BLaER1 treated with 17β-estradiol and CSF1 and Interleukin-3, amounts not matched to agents 10 nM and 100 nM (cell line): ENCODE measurements at regions not wholly inside any gene's neighbourhood (a gene's known extent, or its start where the extent isn't known, plus 50 kb on each side); places are given as distances from the start of the nearest gene placed in this dataset.
A peak's percentile ranks its signal among the peaks of the same experiment; 100 is the strongest.
"Not testable (repeated sequence)": the region's sequence is repeated elsewhere in the genome, so short reads cannot be mapped to it uniquely, and the experiment has no call there.

Source experiments
- H3K27ac ChIP-seq, 11 experiments: shearing (Covaris generic); formaldehyde crosslinking; 2 replicates each; pipeline ENCODE4 v1.8.1; 2022
- H3K27me3 ChIP-seq, 11 experiments: shearing (Covaris generic); formaldehyde crosslinking; 2 replicates each; pipeline ENCODE4 v1.8.1; 2022
- H3K36me3 ChIP-seq, 11 experiments: shearing (Covaris generic); formaldehyde crosslinking; 2 replicates each; pipeline ENCODE4 v1.8.1; 2022
- H3K4me1 ChIP-seq, 10 experiments: shearing (Covaris generic); formaldehyde crosslinking; 2 replicates each; pipeline ENCODE4 v1.8.1; 2022
- H3K4me2 ChIP-seq, 11 experiments: shearing (Covaris generic); formaldehyde crosslinking; 2 replicates each; pipeline ENCODE4 v1.8.1; 2022
- H3K4me3 ChIP-seq, 10 experiments: shearing (Covaris generic); formaldehyde crosslinking; 2 replicates each; pipeline ENCODE4 v1.8.1; 2022
- H3K9ac ChIP-seq, 11 experiments: shearing (Covaris generic); formaldehyde crosslinking; 2 replicates each; pipeline ENCODE4 v1.8.1; 2022
- H3K9me3 ChIP-seq, 11 experiments: shearing (Covaris generic); formaldehyde crosslinking; replicated peaks in 1 of 11; 2 replicates each; pipeline ENCODE4 v1.8.1; 2022
- H4K20me1 ChIP-seq, 11 experiments: shearing (Covaris generic); formaldehyde crosslinking; 2 replicates each; pipeline ENCODE4 v1.8.1; 2022

DNA sequence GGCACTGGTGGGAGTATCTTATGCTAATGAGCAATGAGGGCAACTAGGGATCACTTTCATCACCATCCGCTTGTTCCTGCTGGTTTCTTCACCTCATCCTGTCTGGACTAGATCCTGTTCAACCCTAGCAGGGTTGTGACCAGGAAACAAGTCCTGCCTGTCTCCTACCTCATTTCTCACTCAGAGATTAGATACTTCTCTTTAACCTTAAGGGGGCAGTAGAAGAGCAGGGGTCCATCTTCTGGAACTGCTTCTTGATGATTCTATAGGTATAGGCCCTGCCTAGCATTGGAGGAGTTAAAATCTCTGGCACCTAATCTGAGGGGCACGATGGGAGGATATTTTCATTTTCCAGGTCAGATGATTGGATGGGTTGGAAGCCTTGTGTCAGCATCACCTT, 415.5 kb downstream of the TGIF2LX start:
- not testable (repeated sequence) for H3K4me3 ChIP-seq, H3K36me3 ChIP-seq, H3K27ac ChIP-seq, H3K4me2 ChIP-seq, H3K9me3 ChIP-seq, H3K9ac ChIP-seq, H4K20me1 ChIP-seq, H3K4me1 ChIP-seq
- peaks cover 0 to 52% (median 18%) of the 10 kb centered on the region in 11 experiments; a peak in 15 of 22 replicates for H3K27me3 ChIP-seq

GRCh38 chrX:90369632-90370031, 447.9 kb downstream of the TGIF2LX start:
- H3K4me3 ChIP-seq, H3K27ac ChIP-seq, H3K4me1 ChIP-seq, H3K36me3 ChIP-seq, H3K9ac ChIP-seq, H4K20me1 ChIP-seq, H3K4me2 ChIP-seq, H3K9me3 ChIP-seq: not testable (repeated sequence)
- H3K27me3 ChIP-seq = peaks cover 6 to 52% (median 30%) of the 10 kb centered on the region in 11 experiments; a peak in 17 of 22 replicates

DNA sequence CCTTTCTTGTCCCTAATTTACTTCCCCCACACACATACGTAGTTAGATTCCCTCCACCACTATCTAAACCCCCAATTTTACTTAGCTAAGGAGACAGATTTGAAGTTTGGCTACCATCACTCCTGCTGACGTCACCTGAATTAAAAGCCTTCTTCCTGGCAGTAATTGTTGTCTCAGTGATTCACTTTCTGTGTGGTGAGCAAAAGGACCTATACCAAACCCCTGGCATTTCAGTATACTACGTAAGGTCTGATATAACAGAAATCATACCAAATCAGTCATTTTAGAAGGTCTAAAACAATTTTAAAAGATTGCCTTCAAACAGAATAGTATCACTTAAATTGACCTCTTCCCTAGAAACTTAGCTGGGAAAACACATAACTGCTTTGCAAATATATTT, 476.3 kb downstream of the TGIF2LX start:
- not testable (repeated sequence) for H3K9ac ChIP-seq, H3K36me3 ChIP-seq, H3K4me3 ChIP-seq, H3K4me1 ChIP-seq, H3K9me3 ChIP-seq, H4K20me1 ChIP-seq, H3K27ac ChIP-seq, H3K4me2 ChIP-seq
- H3K27me3 ChIP-seq = peaks cover 0 to 13% (median 10%) of the 10 kb centered on the region in 11 experiments; a peak in 10 of 22 replicates

GRCh38 chrX:90402169-90402568, 480.5 kb downstream of the TGIF2LX start:
- H3K9ac ChIP-seq, H3K36me3 ChIP-seq, H4K20me1 ChIP-seq, H3K4me2 ChIP-seq, H3K27ac ChIP-seq, H3K9me3 ChIP-seq, H3K4me3 ChIP-seq, H3K4me1 ChIP-seq: not testable (repeated sequence)
- H3K27me3 ChIP-seq = peaks cover 0 to 24% (median 11%) of the 10 kb centered on the region in 11 experiments; a peak in 10 of 22 replicates

- not testable (repeated sequence) for H3K4me1 ChIP-seq, H4K20me1 ChIP-seq, H3K9me3 ChIP-seq, H3K4me3 ChIP-seq, H3K36me3 ChIP-seq, H3K4me2 ChIP-seq, H3K9ac ChIP-seq, H3K27ac ChIP-seq
- H3K27me3 ChIP-seq = peaks cover 0 to 24% (median 11%) of the 10 kb centered on the region in 11 experiments; a peak in 11 of 22 replicates
Observed at GRCh38 chrX:90403859-90404258, 482.2 kb downstream of the TGIF2LX start.

DNA sequence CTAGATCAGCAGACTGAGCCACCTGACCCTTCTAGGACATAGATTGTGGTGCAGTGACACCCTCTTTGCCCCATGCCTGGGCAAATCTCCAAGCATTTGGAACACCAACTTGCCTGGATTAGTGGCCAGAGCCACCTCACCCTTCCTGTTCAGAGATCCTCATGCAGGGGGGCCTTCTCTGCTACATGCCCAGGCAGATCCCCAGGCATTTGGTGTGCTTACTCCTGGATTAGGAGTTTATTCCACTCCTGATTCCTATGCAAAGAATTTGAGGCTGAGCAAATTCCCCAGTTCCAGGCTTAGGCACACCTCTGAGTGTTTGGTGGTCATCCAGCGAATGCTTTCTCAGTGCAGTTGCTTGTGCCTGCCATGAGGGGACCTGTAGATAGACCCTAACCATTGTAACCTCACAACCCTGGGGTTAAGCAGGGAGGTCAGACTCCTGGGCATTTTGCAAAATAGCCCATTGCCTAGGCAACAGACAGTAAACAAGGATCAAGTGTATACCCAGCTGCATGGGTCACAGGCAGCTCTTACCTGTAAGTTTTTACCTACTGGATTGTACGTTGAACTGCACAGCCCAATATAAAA, 483.2 kb downstream of the TGIF2LX start:
- not testable (repeated sequence) for H3K27ac ChIP-seq, H3K4me3 ChIP-seq, H3K9me3 ChIP-seq, H3K4me2 ChIP-seq, H4K20me1 ChIP-seq, H3K9ac ChIP-seq, H3K4me1 ChIP-seq, H3K36me3 ChIP-seq
- H3K27me3 ChIP-seq = peaks cover 0 to 24% (median 11%) of the 10 kb centered on the region in 11 experiments; a peak in 11 of 22 replicates

DNA sequence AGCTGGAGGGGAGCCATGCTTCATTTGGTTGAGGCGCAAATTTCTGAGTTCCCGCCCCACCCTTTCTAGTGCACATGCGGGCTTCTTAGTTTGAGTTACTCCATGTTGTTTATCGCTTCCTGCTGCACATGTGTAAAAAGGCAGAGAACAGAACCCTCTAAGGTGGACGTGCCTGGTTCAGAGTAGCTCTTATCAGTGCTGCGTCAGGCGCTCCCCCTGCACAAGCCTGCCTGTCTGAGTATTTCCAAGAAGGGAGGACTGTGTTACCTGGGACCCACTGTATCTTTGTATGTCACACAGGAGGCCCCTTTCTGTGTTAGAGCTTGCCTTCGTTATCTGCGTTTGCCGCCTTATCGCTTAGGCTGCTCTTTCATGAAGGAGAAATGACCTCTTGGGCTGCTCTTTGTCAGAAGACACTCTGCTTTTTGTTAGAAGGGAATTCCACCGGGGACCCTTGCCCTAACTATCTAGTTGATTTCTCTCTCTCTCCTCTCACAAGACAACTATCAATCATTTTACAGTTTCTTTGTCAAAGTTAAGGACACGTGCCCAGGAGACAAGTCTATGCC, 532.1 kb downstream of the TGIF2LX start:
- H4K20me1 ChIP-seq, H3K4me2 ChIP-seq, H3K9ac ChIP-seq, H3K27ac ChIP-seq, H3K4me1 ChIP-seq, H3K36me3 ChIP-seq, H3K4me3 ChIP-seq: not testable (repeated sequence)
- Histone ChIP-seq H3K9me3 (peaks cover 12 to 15% (median 14%) of the 10 kb centered on the region in 11 experiments; a peak in 21 of 22 replicates), H3K27me3 (peaks cover 0 to 18% (median 0%) of the 10 kb centered on the region in 11 experiments; a peak in 5 of 22 replicates)

GRCh38 chrX:90458071-90458899, 536.6 kb downstream of the TGIF2LX start:
- H3K4me2 ChIP-seq, H3K27ac ChIP-seq, H3K4me3 ChIP-seq: not testable (repeated sequence)

DNA sequence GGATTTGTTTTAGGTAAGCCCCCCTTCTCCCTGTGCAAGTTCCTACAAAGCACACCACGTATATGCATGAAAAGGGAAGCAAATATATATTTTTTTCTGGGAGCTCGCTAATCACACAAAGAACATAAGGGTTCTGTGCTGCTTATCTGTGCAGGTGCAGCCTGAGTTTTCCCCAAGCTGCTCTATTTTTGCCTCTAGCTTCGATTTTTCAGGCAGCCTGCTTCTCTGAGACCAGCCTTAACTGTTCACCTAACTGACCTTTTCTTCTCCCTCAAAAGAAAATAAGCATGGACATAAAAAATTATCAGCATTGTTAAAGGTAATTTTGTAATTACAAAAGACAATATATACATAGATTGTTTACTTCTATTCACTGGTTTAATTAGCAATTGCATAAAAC, 552.7 kb downstream of the TGIF2LX start:
- H3K27ac ChIP-seq, H3K9me3 ChIP-seq, H3K4me1 ChIP-seq, H3K9ac ChIP-seq, H4K20me1 ChIP-seq, H3K4me3 ChIP-seq, H3K36me3 ChIP-seq: not testable (repeated sequence)
- 0 out of 22 replicates have a peak overlapping the region, but pooled peaks of 1 of the 11 experiments have one; percentile 28 for H3K4me2 ChIP-seq
- H3K27me3 ChIP-seq = peaks cover 0 to 17% (median 8%) of the 10 kb centered on the region in 11 experiments; a peak in 14 of 22 replicates

More at GRCh38 chrX:90458071-90458899, 536.6 kb downstream of the TGIF2LX start:
- not testable (repeated sequence) for H3K36me3 ChIP-seq, H3K4me1 ChIP-seq, H4K20me1 ChIP-seq, H3K9ac ChIP-seq
- Histone ChIP-seq H3K27me3 (peaks cover 0 to 14% (median 0%) of the 10 kb centered on the region in 11 experiments; a peak in 6 of 22 replicates), H3K9me3 (peaks cover 12 to 15% (median 14%) of the 10 kb centered on the region in 11 experiments; a peak in 21 of 22 replicates)

GRCh38 chrX:90485406-90485805, 563.7 kb downstream of the TGIF2LX start:
- not testable (repeated sequence) for H3K36me3 ChIP-seq, H3K4me3 ChIP-seq, H3K27ac ChIP-seq, H4K20me1 ChIP-seq, H3K4me2 ChIP-seq, H3K4me1 ChIP-seq, H3K9ac ChIP-seq, H3K9me3 ChIP-seq
- peaks cover 0 to 17% (median 4%) of the 10 kb centered on the region in 11 experiments; a peak in 11 of 22 replicates for H3K27me3 ChIP-seq

- not testable (repeated sequence) for H3K4me2 ChIP-seq, H3K36me3 ChIP-seq, H3K27ac ChIP-seq, H3K4me1 ChIP-seq, H4K20me1 ChIP-seq, H3K9ac ChIP-seq, H3K4me3 ChIP-seq, H3K9me3 ChIP-seq
- H3K27me3 ChIP-seq = peaks cover 0 to 34% (median 11%) of the 10 kb centered on the region in 11 experiments; a peak in 14 of 22 replicates
Observed at GRCh38 chrX:90521284-90521683, 599.6 kb downstream of the TGIF2LX start.

DNA sequence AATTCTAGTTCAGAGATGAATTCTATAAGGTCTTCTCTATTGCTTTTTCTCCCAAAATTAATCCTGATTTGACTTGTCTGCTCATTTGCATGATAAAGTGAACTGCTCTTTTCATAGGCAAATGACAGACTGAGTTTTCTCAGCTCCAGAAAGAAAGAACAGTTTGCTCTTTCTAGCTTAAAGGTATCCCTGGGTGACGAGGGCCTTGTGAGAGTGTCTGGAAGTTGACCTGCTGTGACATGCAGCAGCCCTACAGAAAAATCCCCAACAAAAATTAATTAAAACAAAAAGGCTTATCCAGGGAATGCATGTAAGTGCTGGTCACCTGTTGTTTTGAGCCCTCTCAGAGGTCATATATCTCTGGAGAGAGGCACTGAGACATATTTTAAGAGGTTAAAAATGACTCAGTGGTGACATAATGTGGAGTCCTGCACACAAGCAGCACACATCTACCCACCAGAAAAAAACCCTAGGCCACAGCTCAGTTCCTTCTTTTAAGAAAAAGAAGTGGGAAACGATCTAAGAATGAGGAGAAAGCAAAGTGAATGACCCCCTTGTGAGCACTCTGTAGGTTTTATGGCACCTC, 602.8 kb downstream of the TGIF2LX start:
- H3K9me3 ChIP-seq, H3K4me3 ChIP-seq, H3K36me3 ChIP-seq, H4K20me1 ChIP-seq, H3K4me1 ChIP-seq, H3K9ac ChIP-seq, H3K27ac ChIP-seq, H3K4me2 ChIP-seq: not testable (repeated sequence)
- H3K27me3 ChIP-seq = peaks cover 0 to 36% (median 15%) of the 10 kb centered on the region in 11 experiments; a peak in 14 of 22 replicates
